H9 (cell line): ENCODE measurements at regions not wholly inside any gene's neighbourhood (a gene's known extent, or its start where the extent isn't known, plus 50 kb on each side); places are given as distances from the start of the nearest gene placed in this dataset.
A peak's percentile ranks its signal among the peaks of the same experiment; 100 is the strongest.

ENCODE experiments used
- DNase-seq: peaks from one replicate; pipeline ENCODE4 v3.0.0-alpha.2; 2017
- H2AFZ ChIP-seq: one replicate; pipeline ENCODE4 v1.6.1; 2013; ENCODE audit warnings: mild to moderate bottlenecking, low read length, control low read depth, moderate library complexity
- H2AK5ac ChIP-seq: 2 replicates; pipeline ENCODE4 v1.6.1; 2013; ENCODE audit warnings: low read length, control low read depth, mixed read lengths; ENCODE audit not compliant: insufficient read length
- H2BK120ac ChIP-seq: one replicate; pipeline ENCODE4 v1.6.1; 2013; ENCODE audit warnings: low read depth, mild to moderate bottlenecking, low read length, control low read depth, inconsistent platforms; ENCODE audit not compliant: poor library complexity, severe bottlenecking
- H2BK12ac ChIP-seq: 2 replicates; pipeline ENCODE4 v1.6.1; 2013; ENCODE audit warnings: low read length, control low read depth, mixed read lengths, low read depth; ENCODE audit not compliant: insufficient read length
- H2BK15ac ChIP-seq: 2 replicates; pipeline ENCODE4 v1.6.1; 2013; ENCODE audit warnings: low read depth, low read length, control low read depth
- H2BK20ac ChIP-seq: one replicate; pipeline ENCODE4 v1.6.1; 2013; ENCODE audit warnings: low read depth, mild to moderate bottlenecking, low read length, control low read depth, inconsistent platforms; ENCODE audit not compliant: poor library complexity, severe bottlenecking
- H2BK5ac ChIP-seq: 2 replicates; pipeline ENCODE4 v1.6.1; 2013; ENCODE audit warnings: low read length, control low read depth, mixed read lengths; ENCODE audit not compliant: insufficient read length
- H3K14ac ChIP-seq: 2 replicates; pipeline ENCODE4 v1.6.1; 2013; ENCODE audit warnings: low read length, control low read depth; ENCODE audit not compliant: insufficient read depth
- H3K18ac ChIP-seq: 2 replicates; pipeline ENCODE4 v1.6.1; 2013; ENCODE audit warnings: low read depth, mild to moderate bottlenecking, mixed read lengths, low read length, control low read depth; ENCODE audit not compliant: insufficient read length
- H3K23ac ChIP-seq: 2 replicates; pipeline ENCODE4 v1.6.1; 2013; ENCODE audit warnings: low read length, control low read depth, mixed read lengths, low read depth; ENCODE audit not compliant: insufficient read length
- H3K23me2 ChIP-seq: 2 replicates; pipeline ENCODE4 v1.6.1; 2013; ENCODE audit warnings: low read depth, mild to moderate bottlenecking, mixed read lengths, low read length, control low read depth; ENCODE audit not compliant: insufficient read length, poor library complexity, severe bottlenecking
- H3K27ac ChIP-seq: 2 replicates; pipeline ENCODE4 v1.5.1; 2013; ENCODE audit warnings: low read length, control low read depth, mixed read lengths, low read depth; ENCODE audit not compliant: insufficient read length
- H3K27me3 ChIP-seq: 2 replicates; pipeline ENCODE4 v1.6.1; 2013; ENCODE audit warnings: low read length, control low read depth, inconsistent platforms; ENCODE audit not compliant: insufficient read depth
- H3K4ac ChIP-seq: 2 replicates; pipeline ENCODE4 v1.6.1; 2013; ENCODE audit warnings: low read depth, mild to moderate bottlenecking, control low read depth, inconsistent platforms, low read length, moderate library complexity
- H3K4me1 ChIP-seq: 2 replicates; pipeline ENCODE4 v1.6.1; 2013; ENCODE audit warnings: low read length, control low read depth, inconsistent platforms; ENCODE audit not compliant: insufficient read depth
- H3K4me2 ChIP-seq: 2 replicates; pipeline ENCODE4 v1.6.1; 2013; ENCODE audit warnings: low read length, control low read depth, mixed read lengths; ENCODE audit not compliant: insufficient read length, insufficient read depth
- H3K56ac ChIP-seq: 2 replicates; pipeline ENCODE4 v1.6.1; 2013; ENCODE audit warnings: low read depth, mild to moderate bottlenecking, mixed read lengths, low read length, control low read depth; ENCODE audit not compliant: insufficient read length
- H3K79me1 ChIP-seq: 2 replicates; pipeline ENCODE4 v1.6.1; 2013; ENCODE audit warnings: low read depth, mild to moderate bottlenecking, moderate library complexity, low read length, control low read depth, inconsistent platforms; ENCODE audit not compliant: insufficient read depth, poor library complexity, severe bottlenecking
- H3K79me2 ChIP-seq: 2 replicates; pipeline ENCODE4 v1.6.1; 2013; ENCODE audit warnings: low read length, control low read depth, inconsistent platforms; ENCODE audit not compliant: insufficient read depth
- H3K9ac ChIP-seq: 2 replicates; pipeline ENCODE4 v1.6.1; 2013; ENCODE audit warnings: low read length, control low read depth, mixed read lengths; ENCODE audit not compliant: insufficient read length; ENCODE audit errors: extremely low read depth
- H3K9me3 ChIP-seq: one replicate; pipeline ENCODE4 v1.6.1; 2013; ENCODE audit warnings: low read depth, low read length, inconsistent platforms; ENCODE audit not compliant: control insufficient read depth
- H3T11ph ChIP-seq: one replicate; pipeline ENCODE4 v1.6.1; 2013; ENCODE audit warnings: mild to moderate bottlenecking, low read length, control low read depth, inconsistent platforms
- H4K20me1 ChIP-seq: one replicate; pipeline ENCODE4 v1.6.1; 2013; ENCODE audit not compliant: control insufficient read depth, insufficient read length, insufficient read depth
- H4K5ac ChIP-seq: 2 replicates; pipeline ENCODE4 v1.6.1; 2013; ENCODE audit warnings: low read depth, mild to moderate bottlenecking, mixed read lengths, low read length, control low read depth; ENCODE audit not compliant: insufficient read length
- H4K8ac ChIP-seq: replicated peaks from 2 replicates; pipeline ENCODE4 v1.6.1; 2013; ENCODE audit warnings: low read length, control low read depth, mixed read lengths, low read depth; ENCODE audit not compliant: insufficient read length
- H4K91ac ChIP-seq: 2 replicates; pipeline ENCODE4 v1.6.1; 2013; ENCODE audit warnings: low read depth, mild to moderate bottlenecking, moderate library complexity, mixed read lengths, low read length, control low read depth; ENCODE audit not compliant: insufficient read length
- H3K27ac Mint-ChIP-seq, 3 experiments: 2 replicates in 2 of 3; 3 replicates in 1 of 3; pipeline ENCODE4 v1.8.0; 2020 to 2021; ENCODE audit warnings: mixed read lengths in 3 of 3, mild to moderate bottlenecking in 1 of 3, moderate library complexity in 1 of 3
- H3K27me3 Mint-ChIP-seq: 2 replicates; pipeline ENCODE4 v1.8.0; 2021; ENCODE audit warnings: low read depth, mild to moderate bottlenecking, moderate library complexity, mixed read lengths
- H3K36me3 Mint-ChIP-seq, 3 experiments: 2 replicates in 2 of 3; 3 replicates in 1 of 3; pipeline ENCODE4 v1.8.0; 2020 to 2021; ENCODE audit warnings: low read depth in 3 of 3, mixed read lengths in 3 of 3; ENCODE audit not compliant: insufficient read depth in 1 of 3
- H3K4me1 Mint-ChIP-seq, 2 experiments: 2 replicates each; pipeline ENCODE4 v1.8.0; 2020; ENCODE audit warnings: mixed read lengths in 2 of 2
- H3K4me3 Mint-ChIP-seq, 2 experiments: 2 replicates in 1 of 2; 3 replicates in 1 of 2; pipeline ENCODE4 v1.8.0; 2020 to 2021; ENCODE audit warnings: mild to moderate bottlenecking in 2 of 2, mixed read lengths in 2 of 2, moderate library complexity in 1 of 2
- H3K9me3 Mint-ChIP-seq, 2 experiments: 2 replicates in 1 of 2; 3 replicates in 1 of 2; pipeline ENCODE4 v1.8.0; 2020; ENCODE audit warnings: mild to moderate bottlenecking in 2 of 2, mixed read lengths in 2 of 2, moderate library complexity in 1 of 2
- WGBS: extraction: QIAGEN DNeasy Blood & Tissue Kit; methylation state at CpG from one replicate; pipeline ENCODE4 v1.1.7; 2013; ENCODE audit warnings: missing lambda C conversion rate, low lambda C conversion rate, mixed read lengths; ENCODE audit not compliant: insufficient read length; ENCODE audit errors: extremely low coverage; 5-methylcytosine and 5-hydroxymethylcytosine counted together
- TF ChIP-seq, protein P1 (sequence below): fragments of 200-600 bp; sonication (generic); conservative IDR thresholded peaks from 3 replicates; pipeline ENCODE4 v1.8.0; 2021; ENCODE audit warnings: antibody characterized with exemption, mild to moderate bottlenecking

DNA sequence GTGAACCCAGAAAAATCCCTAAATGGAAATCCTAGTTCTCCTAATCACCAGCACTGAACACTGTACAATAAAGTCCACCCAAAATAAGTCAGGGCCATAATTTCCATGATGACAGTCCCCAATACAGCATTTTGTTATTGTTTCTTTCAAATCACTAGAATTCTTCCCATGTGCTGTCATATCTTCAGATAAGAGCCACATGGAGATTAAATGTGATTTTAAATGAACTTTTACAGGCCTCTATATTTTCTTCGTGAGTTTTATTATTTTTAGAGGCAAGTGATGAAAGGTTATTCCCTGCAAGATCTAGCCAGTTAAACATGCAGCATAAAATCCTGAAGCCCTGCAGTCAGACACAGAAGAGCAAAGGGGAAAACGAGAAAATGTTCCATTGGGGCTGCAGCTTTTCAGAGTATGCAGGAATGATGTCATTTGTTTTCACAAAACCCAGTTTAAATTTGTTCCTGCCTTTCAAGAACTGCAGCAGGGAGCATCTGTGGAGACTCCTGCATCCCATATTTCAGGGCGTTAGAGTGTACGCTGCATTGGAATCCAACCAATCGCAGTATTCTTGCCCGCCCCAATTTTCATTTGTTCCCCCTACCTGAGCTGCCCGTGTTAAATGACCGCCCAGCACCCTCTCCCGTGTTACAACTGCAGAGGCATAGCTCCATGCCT is 167.2 kb upstream of the KLF12 start:
- Histone ChIP-seq H2BK5ac (no peak overlapping the region), H3K4me2 (no peak overlapping the region), H3K4ac (no peak overlapping the region), H4K8ac (no peak overlapping the region), H3K4me1 (no peaks in the 10 kb centered on the region), H3K18ac (no peak overlapping the region), H3K79me2 (no peaks in the 10 kb centered on the region), H3K56ac (no peak overlapping the region), H2BK20ac (no peak overlapping the region), H2BK12ac (no peak overlapping the region), H2AK5ac (no peak overlapping the region), H3K23me2 (no peaks in the 10 kb centered on the region), H4K5ac (no peak overlapping the region), H2AFZ (peak overlapping the region; percentile 59), H2BK120ac (no peak overlapping the region), H3K14ac (no peak overlapping the region), H3K9me3 (no peaks in the 10 kb centered on the region), H4K20me1 (no peaks in the 10 kb centered on the region), H3T11ph (no peak overlapping the region), H3K23ac (no peak overlapping the region), H4K91ac (no peak overlapping the region), H3K27me3 (no peaks in the 10 kb centered on the region), H3K9ac (no peak overlapping the region), H3K79me1 (no peaks in the 10 kb centered on the region), H3K27ac (no peak overlapping the region), H2BK15ac (no peak overlapping the region)
- H3K4me3 Mint-ChIP-seq: peak overlapping the region in 1 of 2 experiments; percentile 8; a peak in 3 of 5 replicates
- no peaks in the 10 kb centered on the region; a peak in 1 of 5 replicates for H3K9me3 Mint-ChIP-seq
- TF ChIP-seq, protein P1, sequence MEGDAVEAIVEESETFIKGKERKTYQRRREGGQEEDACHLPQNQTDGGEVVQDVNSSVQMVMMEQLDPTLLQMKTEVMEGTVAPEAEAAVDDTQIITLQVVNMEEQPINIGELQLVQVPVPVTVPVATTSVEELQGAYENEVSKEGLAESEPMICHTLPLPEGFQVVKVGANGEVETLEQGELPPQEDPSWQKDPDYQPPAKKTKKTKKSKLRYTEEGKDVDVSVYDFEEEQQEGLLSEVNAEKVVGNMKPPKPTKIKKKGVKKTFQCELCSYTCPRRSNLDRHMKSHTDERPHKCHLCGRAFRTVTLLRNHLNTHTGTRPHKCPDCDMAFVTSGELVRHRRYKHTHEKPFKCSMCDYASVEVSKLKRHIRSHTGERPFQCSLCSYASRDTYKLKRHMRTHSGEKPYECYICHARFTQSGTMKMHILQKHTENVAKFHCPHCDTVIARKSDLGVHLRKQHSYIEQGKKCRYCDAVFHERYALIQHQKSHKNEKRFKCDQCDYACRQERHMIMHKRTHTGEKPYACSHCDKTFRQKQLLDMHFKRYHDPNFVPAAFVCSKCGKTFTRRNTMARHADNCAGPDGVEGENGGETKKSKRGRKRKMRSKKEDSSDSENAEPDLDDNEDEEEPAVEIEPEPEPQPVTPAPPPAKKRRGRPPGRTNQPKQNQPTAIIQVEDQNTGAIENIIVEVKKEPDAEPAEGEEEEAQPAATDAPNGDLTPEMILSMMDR: no peak
- no peaks in the 10 kb centered on the region for H3K36me3 Mint-ChIP-seq
- H3K4me1 Mint-ChIP-seq: peaks cover 30 to 31% of the 10 kb centered on the region in 2 experiments
- no peak for DNase-seq
- H3K27ac Mint-ChIP-seq: no peak overlapping the region; a peak in 1 of 7 replicates
- WGBS: no CpG with 5 or more reads among the region's 9 CpGs
- H3K27me3 Mint-ChIP-seq: no peaks in the 10 kb centered on the region; the same call in 1 of the 2 replicates
